NCI-H748 (cell line): ENCODE measurements at regions not wholly inside any gene's neighbourhood (a gene's known extent, or its start where the extent isn't known, plus 50 kb on each side); places are given as distances from the start of the nearest gene placed in this dataset.

Source experiments
- DNase-seq: peaks from one replicate; lab custom pipeline; 2025; ENCODE audit not compliant: unreplicated experiment; lab: John Stamatoyannopoulos, UW

DNA sequence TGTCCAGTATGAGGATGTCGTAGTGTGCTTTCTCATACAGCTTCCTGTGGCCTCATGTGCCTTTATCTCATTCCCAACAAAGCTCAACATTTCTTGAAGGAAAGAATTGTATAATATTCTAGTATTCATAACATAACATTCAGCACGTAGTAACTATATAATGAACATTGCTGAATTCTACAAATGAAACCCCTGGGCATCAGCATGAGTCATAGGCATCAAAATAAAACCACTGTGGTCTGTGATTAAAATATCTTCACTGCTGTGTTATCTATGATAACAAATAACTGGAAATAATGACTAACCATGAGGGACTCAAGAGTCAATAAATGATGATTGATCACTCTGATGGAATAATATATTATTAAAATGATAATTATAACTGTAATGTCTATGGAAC lies 255.2 kb downstream of the EMP1 start:
- no peak for DNase-seq

DNA sequence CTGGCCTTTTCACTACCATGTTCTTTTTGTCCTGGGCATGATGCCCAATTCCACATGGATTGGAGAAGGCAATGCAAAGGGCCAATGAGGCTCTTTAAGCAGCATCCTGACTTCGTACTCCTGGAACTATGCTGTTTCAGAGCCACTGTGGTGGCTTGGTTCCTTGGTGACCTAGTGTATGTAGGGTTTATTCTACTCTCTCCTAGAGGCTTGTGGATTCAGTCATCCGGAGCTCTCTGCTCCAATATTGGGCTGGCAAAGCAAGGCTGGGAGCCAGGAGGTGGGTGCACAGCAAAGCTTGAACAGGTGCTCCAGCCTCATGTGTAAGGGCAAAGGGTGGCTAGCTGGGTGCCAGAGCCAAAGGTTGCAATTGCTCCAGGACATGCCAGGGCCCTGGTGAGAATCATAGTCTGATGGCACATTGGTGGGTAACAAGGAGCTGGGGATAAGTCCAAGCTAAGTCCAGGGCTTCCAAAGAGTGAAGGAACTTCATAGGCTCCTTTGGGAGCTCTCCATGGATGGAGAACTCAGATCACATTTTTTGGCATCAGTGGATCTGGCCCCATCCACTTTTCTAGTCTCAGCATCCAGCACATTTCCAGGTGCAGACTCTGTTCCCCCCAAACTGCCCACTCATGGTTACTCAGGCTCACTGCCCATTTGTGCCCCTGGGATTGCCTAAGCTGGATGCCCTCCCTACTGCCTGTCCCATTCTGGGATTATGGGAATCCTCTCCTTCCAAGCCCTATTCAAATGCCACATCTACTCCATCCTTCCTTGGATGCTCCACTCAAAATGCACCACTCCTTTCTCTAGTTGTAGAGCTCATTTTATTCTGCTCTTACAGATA lies 253.9 kb downstream of the EMP1 start:
- DNase-seq, result no peak

GRCh38 chr12:13444076-13444475 lies 247.6 kb downstream of the EMP1 start:
- DNase-seq, result no peak

GRCh38 chr12:13443498-13443897 lies 247.0 kb downstream of the EMP1 start:
- DNase-seq, result no peak

- DNase-seq, result no peak
These were observed 246.5 kb downstream of the EMP1 start for GRCh38 chr12:13443028-13443427.

DNA sequence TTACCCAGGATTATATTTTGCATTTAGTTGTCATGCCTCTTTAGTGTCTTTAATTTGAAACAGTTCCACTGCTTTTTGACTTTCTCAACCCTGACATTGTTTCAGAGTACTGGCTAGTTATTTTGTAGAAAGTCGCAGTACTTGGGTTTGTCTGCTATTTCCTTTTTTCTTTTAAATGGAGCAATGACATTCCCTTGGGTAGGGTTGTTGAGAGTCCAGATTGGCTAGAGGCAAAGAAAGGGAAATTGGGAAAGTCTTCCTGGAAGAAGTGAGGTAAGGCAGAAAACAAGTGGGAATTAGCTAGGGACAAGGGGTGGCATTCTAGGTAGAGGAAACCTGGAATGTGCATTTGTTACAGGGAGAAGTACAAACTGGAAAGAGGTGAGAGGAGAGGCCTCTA lies 245.9 kb downstream of the EMP1 start:
- DNase-seq, result no peak

DNA sequence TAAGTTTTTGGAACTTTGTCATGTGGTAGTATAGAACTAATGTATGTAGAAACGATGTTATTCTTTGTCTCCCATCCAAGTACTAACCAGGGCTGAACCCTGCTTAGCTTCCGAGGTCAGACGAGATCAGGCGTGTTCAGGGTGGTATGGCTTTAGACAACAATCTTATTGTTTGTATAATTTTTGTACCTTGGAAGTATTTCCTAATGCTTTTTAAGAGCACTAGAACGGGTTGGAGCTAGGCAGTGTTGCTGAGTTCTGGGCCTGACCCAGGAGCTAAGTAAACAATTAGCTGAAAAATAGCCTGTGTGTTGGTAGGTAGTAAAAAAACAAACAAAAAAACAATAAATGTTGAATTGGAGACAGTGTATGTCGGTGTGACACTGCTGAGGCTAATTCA lies 244.3 kb downstream of the EMP1 start:
- no peak for DNase-seq

DNA sequence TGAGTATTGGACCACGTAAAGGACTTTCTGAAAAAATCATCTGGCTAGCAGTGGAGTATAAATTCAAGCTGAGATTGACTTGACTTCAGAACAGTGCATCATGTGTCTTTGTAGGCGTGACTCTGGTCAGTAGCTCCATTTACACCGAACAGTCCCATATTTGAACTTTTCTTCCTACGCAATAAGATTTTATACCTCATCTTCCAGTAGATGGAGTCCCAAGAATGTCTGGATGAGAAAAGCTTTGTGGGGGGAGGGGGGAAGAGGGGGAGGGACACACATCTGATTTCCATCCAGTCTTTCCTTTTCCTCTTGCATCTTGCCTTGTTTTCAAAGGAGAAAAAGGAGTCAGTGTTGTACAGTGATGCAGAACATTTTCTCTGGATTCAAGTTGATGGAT lies 241.0 kb downstream of the EMP1 start:
- no peak for DNase-seq

DNA sequence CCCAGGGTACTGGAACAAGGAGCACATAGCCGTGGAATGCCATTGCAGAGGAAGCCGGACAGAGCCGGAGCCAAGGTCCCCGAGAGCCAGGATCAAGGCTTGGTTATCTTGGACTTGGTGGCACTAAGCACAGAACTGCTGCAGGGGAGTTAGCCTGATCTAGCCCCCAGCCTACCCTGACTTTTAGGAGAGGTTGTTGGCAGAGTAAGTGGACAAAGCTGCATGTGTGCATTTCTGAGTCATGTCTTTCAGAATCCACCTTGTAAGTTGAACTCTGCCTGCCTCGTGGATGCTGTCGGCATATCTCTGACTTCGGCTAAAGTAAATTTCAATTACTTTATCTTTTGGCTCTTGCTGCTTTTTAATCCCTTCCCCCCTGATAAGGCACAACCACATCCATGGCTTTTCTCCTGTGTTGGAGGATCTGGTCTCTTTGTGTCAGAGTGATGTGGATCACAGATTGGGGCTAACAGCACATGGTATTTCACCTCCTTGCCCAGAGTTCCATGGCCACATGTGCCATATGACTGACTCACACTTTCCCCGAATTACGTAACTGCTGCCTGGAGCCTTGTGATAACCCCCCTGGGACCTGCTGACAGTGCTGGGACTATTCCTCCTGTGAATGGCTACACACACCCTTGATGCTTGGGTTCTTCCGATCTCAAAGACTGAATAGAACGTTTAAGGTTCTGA lies 240.3 kb downstream of the EMP1 start:
- DNase-seq, result no peak

- peak; percentile 24 for DNase-seq
These were observed 239.7 kb downstream of the EMP1 start for GRCh38 chr12:13436182-13436581.

DNA sequence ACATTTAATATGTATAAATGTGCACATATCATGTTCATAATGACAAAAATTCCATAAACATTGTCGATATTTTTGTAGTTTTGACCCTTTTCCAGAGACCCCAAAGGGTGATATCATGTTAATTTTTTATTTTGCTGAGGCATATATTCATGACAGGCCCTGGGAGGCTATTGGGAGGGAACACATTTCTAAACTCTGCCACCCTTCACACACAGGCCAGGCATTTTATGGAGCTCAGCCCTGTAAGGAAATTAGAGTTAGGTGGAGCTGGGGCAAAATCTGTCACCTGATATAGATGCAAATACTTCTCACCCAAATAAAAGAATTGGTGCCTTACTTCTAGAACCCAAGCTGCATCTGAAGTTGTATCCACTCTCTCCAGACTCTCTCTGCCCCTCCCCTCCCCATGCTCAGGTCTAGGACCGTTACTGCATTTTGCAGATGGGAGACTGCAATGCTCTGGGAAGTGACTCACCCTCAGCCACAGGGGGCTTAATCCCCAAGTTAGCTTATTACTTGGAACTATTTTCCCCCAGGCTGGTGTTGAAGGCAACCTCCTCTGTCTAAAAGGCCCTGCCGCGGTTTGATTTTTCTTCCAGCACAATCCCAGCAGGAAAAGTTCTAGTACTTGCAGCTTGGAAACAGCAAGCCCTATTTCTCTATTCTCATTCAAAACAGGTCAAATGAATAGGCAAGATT lies 238.9 kb downstream of the EMP1 start:
- DNase-seq, result no peak

DNA sequence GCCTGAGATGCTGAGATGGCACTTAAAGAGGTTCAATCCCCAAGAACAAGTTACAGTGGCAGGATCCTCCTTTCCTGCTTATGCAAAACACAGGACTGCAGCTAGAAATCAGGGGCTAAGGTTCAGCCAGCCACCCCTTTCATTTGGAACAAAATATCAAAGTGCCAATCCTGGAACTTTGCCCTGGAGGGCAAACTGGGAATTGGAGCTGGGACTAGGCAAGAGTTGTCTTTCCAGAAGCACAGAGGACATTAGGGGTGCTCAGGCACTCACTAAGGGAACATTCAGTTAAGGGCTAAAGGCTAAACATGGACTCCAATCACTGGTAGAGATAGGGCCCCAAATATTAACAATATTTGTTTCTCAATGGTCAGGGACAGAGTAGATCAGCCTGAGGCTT lies 237.2 kb downstream of the EMP1 start:
- no peak for DNase-seq

GRCh38 chr12:13431041-13431440 lies 234.5 kb downstream of the EMP1 start:
- DNase-seq, result no peak

DNA sequence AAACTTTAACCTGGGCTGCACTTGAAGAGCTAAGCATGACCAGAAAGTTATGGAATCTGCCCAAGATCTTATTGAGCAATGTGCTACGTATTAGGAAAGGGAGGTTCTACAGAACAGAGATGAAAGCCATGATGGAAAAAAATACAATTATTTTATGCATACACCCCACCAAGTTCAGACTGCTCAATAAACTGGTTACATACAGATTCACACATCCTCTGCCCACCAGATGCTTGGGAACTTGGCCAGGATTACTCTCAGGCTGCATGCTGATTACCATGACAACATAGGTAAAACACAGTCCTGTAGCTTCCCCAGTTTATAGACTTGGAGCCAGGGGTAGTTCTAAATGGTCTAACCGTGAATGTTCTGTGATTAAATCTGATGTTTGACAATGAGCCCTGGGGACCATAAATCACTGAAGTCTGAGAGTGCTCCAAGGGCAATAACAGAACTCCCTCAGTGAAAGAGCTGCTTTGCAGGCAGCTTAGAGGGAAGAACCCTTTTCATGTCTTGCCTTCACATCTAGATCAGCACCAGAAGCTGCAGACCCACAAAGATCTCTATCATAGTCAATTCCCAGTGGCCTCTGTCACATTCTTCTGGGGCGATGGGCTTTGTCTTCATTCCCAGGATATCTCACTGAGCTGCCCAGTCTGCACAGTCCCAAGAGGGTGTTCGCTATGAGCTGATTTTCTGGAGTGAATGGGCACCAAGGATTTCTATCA lies 232.2 kb downstream of the EMP1 start:
- DNase-seq, result no peak

DNA sequence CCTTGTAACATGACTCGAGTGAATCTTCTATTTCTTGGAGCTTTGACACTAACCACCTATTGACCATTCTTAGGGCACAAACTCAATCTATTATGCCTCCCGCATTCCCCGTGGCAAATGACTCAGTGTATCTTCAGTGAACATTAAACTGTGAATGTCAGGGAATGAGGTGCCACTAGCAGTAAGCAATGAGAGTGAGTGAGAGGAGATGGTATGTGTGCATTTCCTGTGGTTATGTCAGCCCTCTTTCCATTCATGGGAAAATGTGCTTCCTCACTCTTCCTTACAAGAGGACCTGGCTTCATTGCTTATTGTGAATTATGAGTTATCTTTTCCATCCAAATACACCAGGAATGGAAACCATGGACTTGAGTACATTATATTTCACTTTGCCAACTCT lies 229.2 kb downstream of the EMP1 start:
- no peak for DNase-seq

- no peak for DNase-seq
These were observed 225.8 kb downstream of the EMP1 start for GRCh38 chr12:13422291-13422690.

DNA sequence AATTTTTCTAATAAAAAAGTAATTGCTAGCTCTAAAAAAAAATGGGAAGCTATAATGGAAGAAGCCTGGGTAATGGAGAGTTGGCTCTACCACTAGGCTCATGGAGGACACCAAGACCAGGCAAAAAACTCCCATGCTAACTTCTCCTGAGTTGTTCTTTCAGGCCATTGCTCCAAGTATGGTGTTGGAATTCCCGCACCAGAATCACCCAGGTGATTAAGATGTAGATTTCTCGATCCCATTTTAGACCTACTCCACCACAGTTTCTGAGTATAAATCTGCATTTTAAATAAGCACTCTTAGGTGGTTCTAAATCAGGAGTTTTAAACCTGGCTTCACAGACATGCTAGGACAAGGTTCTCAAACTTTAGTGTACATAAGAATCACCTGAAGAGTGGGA lies 221.0 kb downstream of the EMP1 start:
- DNase-seq, result no peak

DNA sequence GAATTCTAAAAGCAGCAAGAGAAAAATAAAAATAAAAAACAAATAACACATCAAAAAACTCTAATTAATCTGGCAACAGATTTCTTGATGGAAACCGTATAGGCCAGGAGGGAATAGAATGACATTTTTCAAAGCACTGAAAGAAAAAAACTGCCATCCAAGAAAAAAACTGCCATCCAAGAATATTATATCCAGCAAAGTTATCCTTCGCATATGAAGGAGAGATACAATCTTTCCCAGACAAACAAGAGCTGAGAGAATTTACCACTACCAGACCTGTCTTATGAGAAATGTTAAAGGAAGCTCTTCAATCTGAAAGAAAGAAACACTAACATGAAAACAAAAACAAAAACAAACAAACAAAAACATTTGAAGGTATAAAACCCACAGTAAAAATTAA lies 214.8 kb downstream of the EMP1 start:
- DNase-seq, result no peak

DNA sequence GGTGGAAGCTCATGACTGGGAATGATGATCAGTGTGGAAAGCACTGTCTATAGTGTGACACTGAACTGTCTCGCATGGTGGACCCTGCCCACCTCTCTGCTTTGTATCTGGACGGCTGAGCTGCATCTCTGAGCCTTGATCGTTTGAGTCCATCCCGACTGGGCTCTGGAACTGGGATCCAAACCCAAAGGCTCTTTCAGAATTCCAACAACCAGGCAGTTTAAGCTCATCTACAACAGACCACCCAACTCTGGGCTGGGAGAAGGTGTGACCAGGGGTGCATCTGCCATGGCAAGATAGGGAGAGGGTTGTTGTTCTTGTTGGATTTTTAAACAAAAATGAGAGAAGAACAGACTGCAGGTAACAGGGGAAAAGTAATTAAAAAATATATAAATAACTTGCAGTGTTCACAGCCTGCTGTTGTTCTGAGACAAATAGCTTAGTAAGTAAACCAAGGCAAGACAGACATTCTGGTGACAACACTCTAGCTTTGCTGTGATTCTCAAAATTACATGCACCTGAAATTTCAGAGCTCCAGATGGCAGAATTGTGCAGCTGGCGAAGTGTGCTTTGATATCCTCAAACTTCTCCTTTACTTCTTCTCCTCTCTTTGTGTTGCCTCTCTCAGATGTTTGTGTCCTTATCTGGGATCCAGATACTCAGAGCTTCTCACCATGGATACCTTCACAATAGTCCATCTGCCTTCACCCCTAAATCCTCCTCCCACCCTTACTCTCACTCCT lies 209.6 kb downstream of the EMP1 start:
- DNase-seq, result no peak

- DNase-seq, result no peak
These were observed 208.3 kb downstream of the EMP1 start for GRCh38 chr12:13404631-13405473.
